ENCODE measurements at regions not wholly inside any gene's neighbourhood (a gene's known extent, or its start where the extent isn't known, plus 50 kb on each side); places are given as distances from the start of the nearest gene placed in this dataset.

- no peak overlapping the region for H3K27ac ChIP-seq
- 22 to 63% methylated on average over 1 of the region's 1 CpG for WGBS, 2 donors
- peaks cover 0 to 66% (median 30%) of the 10 kb centered on the region in 3 donors for H3K27me3 ChIP-seq
- H3K4me1 ChIP-seq: no peaks in the 10 kb centered on the region
- TF ChIP-seq CTCF (IDR thresholded peaks at IDR 0.05) (no peak), POLR2A (IDR thresholded peaks at IDR 0.05) (no peak), POLR2AphosphoS5 (IDR thresholded peaks at IDR 0.05) (no peak), EP300 (IDR thresholded peaks at IDR 0.05) (no peak)
- intact Hi-C loops (cut with DNase I): no loop called here
- H3K9me3 ChIP-seq: no peaks in the 10 kb centered on the region
- no peaks in the 10 kb centered on the region for H3K36me3 ChIP-seq
- no peak for DNase-seq
- H3K4me3 ChIP-seq: no peak overlapping the region
Observed at GRCh38 chr12:113667095-113667494, 195.4 kb upstream of the LHX5 start.

DNA sequence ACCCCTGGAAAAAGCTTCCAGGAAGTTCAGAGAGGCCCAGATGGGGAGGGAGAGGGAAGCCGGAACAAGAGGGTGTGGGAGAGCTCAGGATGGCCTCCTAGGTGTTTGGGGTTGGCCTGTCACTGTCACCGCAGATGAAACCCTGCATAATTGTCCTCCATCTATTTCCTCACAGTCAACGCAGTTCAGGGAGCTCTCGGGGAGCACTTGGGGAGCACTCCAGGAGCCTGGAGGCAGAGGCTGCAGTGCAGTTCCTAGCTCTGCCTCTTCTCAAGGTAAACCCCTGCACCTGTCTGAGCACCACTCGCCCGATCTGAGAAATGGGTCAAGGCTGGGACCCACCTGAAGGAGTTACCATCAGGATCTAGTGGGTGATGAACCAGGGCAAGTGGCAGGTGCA lies 194.6 kb upstream of the LHX5 start:
- no peak for DNase-seq
- Histone ChIP-seq H3K4me3 (no peak overlapping the region), H3K36me3 (no peaks in the 10 kb centered on the region), H3K27me3 (peaks cover 0 to 58% (median 30%) of the 10 kb centered on the region in 3 donors), H3K27ac (no peak overlapping the region), H3K4me1 (no peaks in the 10 kb centered on the region), H3K9me3 (no peaks in the 10 kb centered on the region)
- WGBS, 2 donors: 66 to 68% methylated on average over 6 of the region's 6 CpGs
- intact Hi-C loops (cut with DNase I): no loop called here
- TF ChIP-seq POLR2A (IDR thresholded peaks at IDR 0.05) (no peak), POLR2AphosphoS5 (IDR thresholded peaks at IDR 0.05) (no peak), EP300 (IDR thresholded peaks at IDR 0.05) (no peak), CTCF (IDR thresholded peaks at IDR 0.05) (no peak)

DNA sequence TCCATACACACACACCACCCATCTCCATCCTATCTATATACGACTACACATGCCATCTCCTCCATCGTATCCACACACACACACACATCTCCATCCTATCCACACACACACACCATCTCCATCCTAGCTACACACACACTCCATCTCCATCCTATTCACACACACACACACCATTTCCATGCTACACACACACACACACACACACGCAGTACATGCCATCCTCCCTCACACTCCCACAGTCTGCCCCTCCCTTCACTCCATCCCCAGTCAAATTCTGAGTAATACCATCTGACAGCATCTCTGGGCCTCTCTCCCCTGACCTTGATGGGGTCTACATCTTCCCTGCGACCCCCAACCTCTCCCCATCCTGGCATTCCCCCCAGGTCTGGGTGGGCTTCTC lies 193.8 kb upstream of the LHX5 start:
- no peak for DNase-seq
- WGBS, 2 donors: 73 to 82% methylated on average over 4 of the region's 4 CpGs
- H3K36me3 ChIP-seq: no peaks in the 10 kb centered on the region
- H3K27ac ChIP-seq: no peak overlapping the region
- TF ChIP-seq POLR2AphosphoS5 (IDR thresholded peaks at IDR 0.05) (no peak), CTCF (IDR thresholded peaks at IDR 0.05) (no peak), POLR2A (IDR thresholded peaks at IDR 0.05) (no peak), EP300 (IDR thresholded peaks at IDR 0.05) (no peak)
- H3K9me3 ChIP-seq: no peaks in the 10 kb centered on the region
- H3K27me3 ChIP-seq: peaks cover 0 to 51% (median 30%) of the 10 kb centered on the region in 3 donors
- no peak overlapping the region for H3K4me3 ChIP-seq
- no peaks in the 10 kb centered on the region for H3K4me1 ChIP-seq
- intact Hi-C loops (cut with DNase I): no loop called here

- Histone ChIP-seq H3K4me3 (no peak overlapping the region), H3K27ac (no peak overlapping the region), H3K4me1 (no peaks in the 10 kb centered on the region), H3K27me3 (peaks cover 0 to 39% (median 21%) of the 10 kb centered on the region in 3 donors), H3K36me3 (no peaks in the 10 kb centered on the region), H3K9me3 (no peaks in the 10 kb centered on the region)
- WGBS, 2 donors: 34 to 35% methylated on average over 6 of the region's 6 CpGs
- intact Hi-C loops (cut with DNase I): no loop called here
- DNase-seq: no peak
- no peak for TF ChIP-seq CTCF (IDR thresholded peaks at IDR 0.05)
- no peak for TF ChIP-seq EP300 (IDR thresholded peaks at IDR 0.05)
- no peak for TF ChIP-seq POLR2A (IDR thresholded peaks at IDR 0.05)
- TF ChIP-seq POLR2AphosphoS5 (IDR thresholded peaks at IDR 0.05): no peak
Observed at GRCh38 chr12:113664224-113664681, 192.6 kb upstream of the LHX5 start.

DNA sequence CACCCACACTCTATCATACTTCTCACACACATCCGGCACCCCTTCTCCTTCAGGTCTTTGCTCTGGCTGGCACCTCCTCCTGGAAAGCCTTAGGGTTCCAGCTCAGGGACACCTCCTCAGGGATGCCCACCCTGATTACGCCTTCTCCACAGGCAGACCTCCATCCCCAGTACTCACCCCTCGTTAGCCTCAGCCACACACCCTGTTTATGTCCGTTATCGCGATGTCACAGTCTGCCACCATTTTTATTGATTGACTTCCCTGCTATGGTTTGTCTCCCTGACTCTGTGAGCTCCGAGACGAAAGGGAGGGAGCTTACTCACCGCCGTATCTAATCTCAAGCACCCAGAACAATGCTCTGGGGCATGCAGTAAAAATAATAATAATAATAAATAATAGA lies 191.7 kb upstream of the LHX5 start:
- Histone ChIP-seq H3K36me3 (no peaks in the 10 kb centered on the region), H3K27ac (no peak overlapping the region), H3K27me3 (peaks cover 0 to 30% (median 12%) of the 10 kb centered on the region in 3 donors), H3K9me3 (no peaks in the 10 kb centered on the region), H3K4me1 (no peaks in the 10 kb centered on the region), H3K4me3 (no peak overlapping the region)
- 76 to 84% methylated on average over 10 of the region's 10 CpGs for WGBS, 2 donors
- TF ChIP-seq POLR2A (IDR thresholded peaks at IDR 0.05): no peak
- TF ChIP-seq EP300 (IDR thresholded peaks at IDR 0.05): no peak
- no peak for TF ChIP-seq CTCF (IDR thresholded peaks at IDR 0.05)
- TF ChIP-seq POLR2AphosphoS5 (IDR thresholded peaks at IDR 0.05): no peak
- DNase-seq: no peak
- intact Hi-C loops (cut with DNase I): no loop called here

Data from sigmoid colon (tissue), 6 donors.